HEK293 (cell line): ENCODE measurements at regions not wholly inside any gene's neighbourhood (a gene's known extent, or its start where the extent isn't known, plus 50 kb on each side); places are given as distances from the start of the nearest gene placed in this dataset.

Source experiments
- CTCF ChIA-PET: fragments of 350-600 bp; formaldehyde crosslinking; extraction: SDS; loops from one replicate; lab custom pipeline; 2021; ENCODE audit warnings: antibody characterized with exemption; lab: Yijun Ruan, JAX
- POLR2A ChIA-PET: fragments of 300-600 bp; formaldehyde crosslinking; extraction: SDS; loops from one replicate; lab custom pipeline; 2020; ENCODE audit warnings: antibody characterized with exemption, inconsistent platforms; lab: Yijun Ruan, JAX
- H3K27ac ChIP-seq: fragments of 200-500 bp; sonication (Bioruptor generic); 2 replicates; pipeline ENCODE4 v1.5.1; 2014; ENCODE audit warnings: low read depth, low read length, control low read depth, inconsistent platforms; ENCODE audit errors: extremely low read depth
- H3K36me3 ChIP-seq, 2 experiments: fragments of 200-500 bp in 1 of 2; sonication (Bioruptor generic) in 1 of 2; 1 replicate in 1 of 2; 2 replicates in 1 of 2; pipeline ENCODE4 v1.5.1; 2014 to 2017; ENCODE audit warnings: inconsistent platforms in 2 of 2, low read length in 2 of 2; ENCODE audit not compliant: control insufficient read depth in 2 of 2, insufficient read depth in 1 of 2
- H3K4me1 ChIP-seq: fragments of 200-500 bp; sonication (Bioruptor generic); 2 replicates; pipeline ENCODE4 v1.5.1; 2014; ENCODE audit warnings: mild to moderate bottlenecking, low read length, inconsistent platforms; ENCODE audit not compliant: control insufficient read depth, insufficient read depth
- H3K4me3 ChIP-seq: 2 replicates; pipeline ENCODE4 v1.5.1; 2011; ENCODE audit warnings: low read depth, mild to moderate bottlenecking, control low read depth, low read length, moderate library complexity
- H3K9me3 ChIP-seq: fragments of 200-500 bp; sonication (Bioruptor generic); 2 replicates; pipeline ENCODE4 v1.5.1; 2014; ENCODE audit warnings: low read depth, low read length, inconsistent platforms; ENCODE audit not compliant: control insufficient read depth, insufficient read depth
- GLIS1 ChIP-seq: fragments of 450-650 bp; formaldehyde crosslinking; IDR thresholded peaks from 2 replicates; pipeline ENCODE4 v1.5.1; 2016; ENCODE audit warnings: missing biosample characterization, missing genetic modification characterization
- GLIS2 ChIP-seq: fragments of 450-650 bp; formaldehyde crosslinking; IDR thresholded peaks from 2 replicates; pipeline ENCODE4 v1.5.1; 2016; ENCODE audit warnings: missing biosample characterization, missing genetic modification characterization
- KLF16 ChIP-seq: fragments of 450-650 bp; formaldehyde crosslinking; IDR thresholded peaks from 2 replicates; pipeline ENCODE4 v1.5.1; 2017; ENCODE audit warnings: missing biosample characterization, missing genetic modification characterization
- SCRT1 ChIP-seq: fragments of 450-650 bp; formaldehyde crosslinking; IDR thresholded peaks from 2 replicates; pipeline ENCODE4 v1.5.1; 2016; ENCODE audit warnings: missing biosample characterization, missing genetic modification characterization, borderline replicate concordance
- ZBTB8A ChIP-seq: fragments of 450-650 bp; formaldehyde crosslinking; IDR thresholded peaks from 2 replicates; pipeline ENCODE4 v1.5.1; 2016; ENCODE audit warnings: missing biosample characterization, missing genetic modification characterization
- ZIC2 ChIP-seq: fragments of 450-650 bp; formaldehyde crosslinking; IDR thresholded peaks from 2 replicates; pipeline ENCODE4 v1.5.1; 2016; ENCODE audit warnings: missing biosample characterization, missing genetic modification characterization
- ZNF146 ChIP-seq: fragments of 450-650 bp; formaldehyde crosslinking; IDR thresholded peaks from 2 replicates; pipeline ENCODE4 v1.5.1; 2016; ENCODE audit warnings: missing biosample characterization, missing genetic modification characterization
- ZNF292 ChIP-seq: fragments of 450-650 bp; formaldehyde crosslinking; IDR thresholded peaks from 2 replicates; pipeline ENCODE4 v1.5.1; 2016; ENCODE audit warnings: low read depth, missing biosample characterization, missing genetic modification characterization, borderline replicate concordance
- ZNF354C ChIP-seq: fragments of 450-650 bp; formaldehyde crosslinking; IDR thresholded peaks from 2 replicates; pipeline ENCODE4 v1.5.1; 2016; ENCODE audit warnings: missing biosample characterization, missing genetic modification characterization, low read depth, borderline replicate concordance
- ZNF366 ChIP-seq: fragments of 450-650 bp; formaldehyde crosslinking; conservative IDR thresholded peaks from 2 replicates; pipeline ENCODE4 v1.5.1; 2016; ENCODE audit warnings: missing biosample characterization, missing genetic modification characterization
- ZNF37A ChIP-seq: fragments of 450-650 bp; IDR thresholded peaks from 2 replicates; pipeline ENCODE4 v1.5.1; 2018; ENCODE audit warnings: missing biosample characterization, missing genetic modification characterization
- ZNF404 ChIP-seq: fragments of 450-650 bp; formaldehyde crosslinking; IDR thresholded peaks from 2 replicates; pipeline ENCODE4 v1.5.1; 2017; ENCODE audit warnings: missing biosample characterization, missing genetic modification characterization
- ZNF426 ChIP-seq: fragments of 450-650 bp; formaldehyde crosslinking; IDR thresholded peaks from 2 replicates; pipeline ENCODE4 v1.5.1; 2017; ENCODE audit warnings: missing biosample characterization, missing genetic modification characterization, mild to moderate bottlenecking, inconsistent platforms, moderate library complexity
- ZNF677 ChIP-seq: fragments of 450-650 bp; IDR thresholded peaks from 2 replicates; pipeline ENCODE4 v1.5.0; 2018; ENCODE audit warnings: missing biosample characterization, mild to moderate bottlenecking, missing genetic modification characterization, moderate library complexity
- ZNF791 ChIP-seq: fragments of 450-650 bp; formaldehyde crosslinking; IDR thresholded peaks from 2 replicates; pipeline ENCODE4 v1.5.1; 2016; ENCODE audit warnings: missing biosample characterization, missing genetic modification characterization
- ZNF843 ChIP-seq: fragments of 450-650 bp; formaldehyde crosslinking; IDR thresholded peaks from 2 replicates; pipeline ENCODE4 v1.5.1; 2016; ENCODE audit warnings: missing biosample characterization, missing genetic modification characterization
- ZSCAN30 ChIP-seq: fragments of 450-650 bp; IDR thresholded peaks from 2 replicates; pipeline ENCODE4 v1.5.1; 2018; ENCODE audit warnings: missing biosample characterization, mild to moderate bottlenecking, missing genetic modification characterization, moderate library complexity

- TF ChIP-seq SCRT1 (tag by site-specific recombination) (no peak), ZSCAN30 (tag by site-specific recombination) (no peak), KLF16 (tag by site-specific recombination) (no peak), ZNF37A (no peak)
- Histone ChIP-seq H3K27ac (no peak overlapping the region), H3K4me3 (no peak overlapping the region), H3K4me1 (no peaks in the 10 kb centered on the region), H3K9me3 (no peaks in the 10 kb centered on the region), H3K36me3 (no peaks in the 10 kb centered on the region)
- ChIA-PET POLR2A (no interaction called here), CTCF (interaction anchor here (0.7 to 1.2 kb wide), 2 partner anchors 51 to 134 kb away, joined by 3 read pairs; no protein-coding TSS in a partner anchor)
These were observed 260.7 kb upstream of the CSF3R start for GRCh38 chr1:36743286-36744005.

GRCh38 chr1:36741066-36741465, 258.4 kb upstream of the CSF3R start:
- no peak overlapping the region for H3K27ac ChIP-seq
- TF ChIP-seq ZNF146 (tag by site-specific recombination) (peak; percentile 62), KLF16 (tag by site-specific recombination) (no peak)
- TF ChIP-seq, all 188 proteins: peak for 1
- no peaks in the 10 kb centered on the region for H3K4me1 ChIP-seq
- H3K4me3 ChIP-seq = no peak overlapping the region
- POLR2A ChIA-PET = no interaction called here
- CTCF ChIA-PET = no interaction called here
- no peaks in the 10 kb centered on the region for H3K36me3 ChIP-seq
- H3K9me3 ChIP-seq = no peaks in the 10 kb centered on the region

GRCh38 chr1:36740446-36740845, 257.7 kb upstream of the CSF3R start:
- H3K9me3 ChIP-seq = no peaks in the 10 kb centered on the region
- H3K27ac ChIP-seq = no peak overlapping the region
- no peaks in the 10 kb centered on the region for H3K4me1 ChIP-seq
- POLR2A ChIA-PET = no interaction called here
- no peaks in the 10 kb centered on the region for H3K36me3 ChIP-seq
- CTCF ChIA-PET = no interaction called here
- TF ChIP-seq KLF16 (tag by site-specific recombination) (no peak), GLIS2 (no peak), ZNF292 (tag by site-specific recombination) (no peak), ZNF791 (tag by site-specific recombination) (no peak), ZNF843 (tag by site-specific recombination) (no peak)
- no peak overlapping the region for H3K4me3 ChIP-seq

DNA sequence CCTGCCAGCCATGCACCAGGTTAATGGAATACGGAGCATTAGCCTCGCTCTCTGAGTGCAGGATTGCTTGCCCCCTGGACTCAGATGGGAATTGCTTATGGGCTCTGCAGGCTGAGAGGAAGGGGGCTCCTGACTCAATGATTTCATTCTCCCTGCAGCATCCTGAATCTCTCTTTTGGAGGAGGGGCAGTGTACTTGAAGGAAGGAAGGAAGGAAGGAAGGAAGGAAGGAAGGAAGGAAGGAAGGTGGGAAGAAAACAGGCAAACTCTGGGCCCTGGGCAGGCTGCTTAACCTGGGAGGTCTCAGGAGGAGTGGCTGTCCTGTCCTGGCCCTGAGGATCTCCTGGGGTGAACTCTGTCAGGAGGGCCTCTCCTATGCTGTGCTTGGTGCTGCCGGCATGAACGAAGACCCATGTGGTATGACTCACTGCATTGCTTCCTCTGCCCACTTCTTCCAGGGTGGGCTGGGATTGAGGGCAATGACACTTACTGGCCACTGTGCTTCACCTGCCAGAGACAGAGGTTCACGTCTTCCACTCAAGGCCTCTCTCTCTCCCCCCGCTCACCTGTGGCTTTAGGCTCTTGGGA, 257.1 kb upstream of the CSF3R start:
- POLR2A ChIA-PET = no interaction called here
- no peak for TF ChIP-seq ZNF37A
- TF ChIP-seq ZNF366 (tag by site-specific recombination) = 0 out of 2 replicates have a peak, but pooled peaks have one; percentile 47
- TF ChIP-seq ZIC2 (tag by site-specific recombination) = peak; percentile 72
- TF ChIP-seq ZBTB8A = no peak
- TF ChIP-seq ZNF677 (tag by site-specific recombination) = no peak
- peak; percentile 48 for TF ChIP-seq GLIS1 (tag by site-specific recombination)
- TF ChIP-seq ZNF426 = no peak
- TF ChIP-seq ZNF354C = no peak
- TF ChIP-seq ZNF404 = no peak
- H3K4me3 ChIP-seq = no peak overlapping the region
- CTCF ChIA-PET = interaction anchor here (0.6 kb wide), 1 partner anchor 224 kb away, joined by 3 read pairs; no protein-coding TSS in a partner anchor
- H3K27ac ChIP-seq = no peak overlapping the region
- H3K4me1 ChIP-seq = no peaks in the 10 kb centered on the region
- no peaks in the 10 kb centered on the region for H3K9me3 ChIP-seq
- no peaks in the 10 kb centered on the region for H3K36me3 ChIP-seq
